PC-3 (cell line): ENCODE measurements at regions not wholly inside any gene's neighbourhood (a gene's known extent, or its start where the extent isn't known, plus 50 kb on each side); places are given as distances from the start of the nearest gene placed in this dataset.

Experiments
- ATAC-seq: fragments of 200-7000 bp; cut with Tn5 transposase; 2 replicates; pipeline ENCODE4 v1.9.1; 2020; ENCODE audit warnings: mild to moderate bottlenecking, moderate library complexity
- BruUV-seq: library from RNA; stranded (reverse); fragments of 400-500 nt; replicated peaks from 2 replicates; lab custom pipeline; 2021; lab: Mats Ljungman, UMichigan
- CTCF ChIA-PET: fragments of 300-600 bp; sonication (Branson Sonifier 250); formaldehyde crosslinking; loops from one replicate; lab custom pipeline; 2022; ENCODE audit warnings: antibody characterized with exemption; lab: Charles Lee
- POLR2A ChIA-PET: fragments of 300-600 bp; sonication (Branson Sonifier 250); formaldehyde crosslinking; loops from one replicate; lab custom pipeline; 2022; ENCODE audit warnings: antibody characterized with exemption; ENCODE audit not compliant: unreplicated experiment; lab: Charles Lee
- DNase-seq: peaks from one replicate; pipeline ENCODE4 v3.0.0-alpha.2; 2015
- H2AFZ ChIP-seq: fragments of 300-600 bp; sonication (generic); 2 replicates; pipeline ENCODE4 v1.6.0; 2016; ENCODE audit warnings: antibody characterized with exemption, low read length
- H3F3A ChIP-seq: fragments of 300-600 bp; sonication (generic); one replicate; pipeline ENCODE4 v1.6.0; 2017; ENCODE audit warnings: antibody characterized with exemption, low read length, control low read depth, mild to moderate bottlenecking; ENCODE audit not compliant: unreplicated experiment
- H3K27ac ChIP-seq: fragments of 300-600 bp; sonication (generic); 2 replicates; pipeline ENCODE4 v1.5.1; 2016; ENCODE audit warnings: mild to moderate bottlenecking, low read length
- H3K27me3 ChIP-seq: fragments of 300-600 bp; sonication (generic); 2 replicates; pipeline ENCODE4 v1.6.1; 2016; ENCODE audit warnings: low read length, mixed read lengths
- H3K36me3 ChIP-seq: fragments of 300-600 bp; sonication (generic); 2 replicates; pipeline ENCODE4 v1.6.1; 2016; ENCODE audit warnings: low read depth, mixed run types, low read length, mixed read lengths
- H3K4me1 ChIP-seq: fragments of 300-600 bp; sonication (generic); 2 replicates; pipeline ENCODE4 v1.5.1; 2016; ENCODE audit warnings: low read length; ENCODE audit not compliant: insufficient read depth
- H3K4me2 ChIP-seq: fragments of 300-600 bp; sonication (generic); 2 replicates; pipeline ENCODE4 v1.6.0; 2016; ENCODE audit warnings: low read length
- H3K4me3 ChIP-seq: fragments of 300-600 bp; sonication (generic); 2 replicates; pipeline ENCODE4 v1.5.1; 2016; ENCODE audit warnings: mild to moderate bottlenecking, low read length, mixed read lengths
- H3K79me2 ChIP-seq: fragments of 300-600 bp; sonication (generic); 2 replicates; pipeline ENCODE4 v1.6.1; 2017; ENCODE audit warnings: low read length, mixed read lengths
- H3K9ac ChIP-seq: fragments of 300-600 bp; sonication (generic); 2 replicates; pipeline ENCODE4 v1.6.0; 2016; ENCODE audit warnings: mild to moderate bottlenecking, low read length
- H3K9me2 ChIP-seq: fragments of 300-600 bp; sonication (generic); replicated peaks from 2 replicates; pipeline ENCODE4 v1.6.1; 2016; ENCODE audit warnings: mixed run types, low read length, mixed read lengths
- H3K9me3 ChIP-seq: fragments of 300-600 bp; sonication (generic); 2 replicates; pipeline ENCODE4 v1.6.1; 2016; ENCODE audit warnings: low read length, mixed read lengths
- H4K20me1 ChIP-seq: fragments of 300-600 bp; sonication (generic); 2 replicates; pipeline ENCODE4 v1.6.1; 2016; ENCODE audit warnings: low read length, mixed read lengths
- CTCF ChIP-seq: fragments of 300-600 bp; sonication (generic); conservative IDR thresholded peaks from 2 replicates; pipeline ENCODE4 v1.5.1; 2017; ENCODE audit warnings: antibody characterized with exemption, low read depth, mild to moderate bottlenecking, low read length
- EZH2 ChIP-seq: fragments of 300-600 bp; sonication (generic); IDR thresholded peaks from one replicate; pipeline ENCODE4 v1.6.1; 2017; ENCODE audit warnings: antibody characterized with exemption, mild to moderate bottlenecking, low read length; ENCODE audit not compliant: unreplicated experiment
- EZH2phosphoT487 ChIP-seq: fragments of 300-600 bp; sonication (generic); IDR thresholded peaks from 2 replicates; pipeline ENCODE4 v1.6.1; 2018; ENCODE audit warnings: mild to moderate bottlenecking, antibody characterized with exemption, low read length, borderline replicate concordance
- intact Hi-C: fragments of 100-400 bp; cut with micrococcal nuclease; formaldehyde crosslinking; loops from 2 replicates; pipeline ENCODE4 v1.9.0; 2023

DNA sequence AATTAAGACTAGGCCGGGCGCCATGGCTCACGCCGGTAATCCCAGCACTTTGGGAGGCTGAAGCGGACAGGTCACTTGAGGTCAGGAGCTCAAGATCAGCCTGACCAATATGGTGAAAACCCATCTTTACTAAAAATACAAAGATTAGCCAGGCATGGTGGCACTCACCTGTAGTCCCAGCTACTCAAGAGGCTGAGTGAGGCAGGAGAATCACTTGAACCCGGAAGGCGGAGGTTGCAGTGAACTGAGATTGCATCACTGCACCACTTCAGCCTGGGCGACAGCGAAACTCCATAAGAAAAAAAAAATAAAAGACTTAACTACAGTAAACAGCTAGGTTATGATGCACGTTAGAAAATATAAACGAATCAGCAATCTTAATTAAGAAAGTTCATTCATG is 216.0 kb upstream of the TEX13C start:
- CTCF ChIA-PET: no interaction called here

GRCh38 chrX:125108921-125109320 is 210.8 kb upstream of the TEX13C start:
- Histone ChIP-seq H3K9ac (no peak overlapping the region), H3K27ac (no peak overlapping the region), H4K20me1 (no peaks in the 10 kb centered on the region), H3K79me2 (no peaks in the 10 kb centered on the region), H3K4me1 (no peaks in the 10 kb centered on the region), H3K9me3 (no peaks in the 10 kb centered on the region), H3K9me2 (no peaks in the 10 kb centered on the region), H2AFZ (no peak overlapping the region), H3K36me3 (no peaks in the 10 kb centered on the region), H3F3A (no peaks in the 10 kb centered on the region), H3K4me3 (no peak overlapping the region), H3K27me3 (no peaks in the 10 kb centered on the region), H3K4me2 (no peak overlapping the region)
- no peak for ATAC-seq
- ChIA-PET CTCF (no interaction called here), POLR2A (no interaction called here)
- no peak for DNase-seq
- intact Hi-C loops: no loop called here
- TF ChIP-seq EZH2phosphoT487: no peak
- TF ChIP-seq CTCF: no peak
- TF ChIP-seq EZH2: no peak
- no TSS peak for BruUV-seq

More for the DNA sequence above, 216.0 kb upstream of the TEX13C start:
- Histone ChIP-seq H3K79me2 (no peaks in the 10 kb centered on the region), H3K36me3 (no peaks in the 10 kb centered on the region), H3K9ac (no peak overlapping the region), H3K27me3 (no peaks in the 10 kb centered on the region), H3F3A (no peaks in the 10 kb centered on the region), H3K9me3 (no peaks in the 10 kb centered on the region), H2AFZ (no peak overlapping the region), H4K20me1 (no peaks in the 10 kb centered on the region), H3K9me2 (no peaks in the 10 kb centered on the region), H3K4me3 (no peak overlapping the region), H3K4me2 (no peak overlapping the region), H3K27ac (no peak overlapping the region), H3K4me1 (no peaks in the 10 kb centered on the region)
- intact Hi-C loops: no loop called here
- no peak for TF ChIP-seq EZH2phosphoT487
- TF ChIP-seq EZH2: no peak
- no peak for TF ChIP-seq CTCF
- DNase-seq (no peak), ATAC-seq (no peak)
- POLR2A ChIA-PET: no interaction called here
- no TSS peak for BruUV-seq

- DNase-seq (peak; percentile 50), ATAC-seq (peak; percentile 80)
- H3K27me3 ChIP-seq: no peaks in the 10 kb centered on the region
- ChIA-PET CTCF (interaction anchor here (0.6 to 0.8 kb wide), 3 partner anchors 19 to 836 kb away, joined by 3 to 4 read pairs (median 4); no protein-coding TSS in a partner anchor), POLR2A (no interaction called here)
- H3K79me2 ChIP-seq: no peaks in the 10 kb centered on the region
- H3K9ac ChIP-seq: no peak overlapping the region
- H2AFZ ChIP-seq: no peak overlapping the region
- no peaks in the 10 kb centered on the region for H3K4me1 ChIP-seq
- no peak overlapping the region for H3K27ac ChIP-seq
- no TSS peak for BruUV-seq
- intact Hi-C loops: loop anchor here (1.0 to 5.0 kb wide), 4 partner anchors 725 to 1169 kb away; partner anchors contain the start of gene STAG2
- H3K9me3 ChIP-seq: no peaks in the 10 kb centered on the region
- no peak overlapping the region for H3K4me2 ChIP-seq
- no peaks in the 10 kb centered on the region for H3K36me3 ChIP-seq
- H4K20me1 ChIP-seq: no peaks in the 10 kb centered on the region
- no peaks in the 10 kb centered on the region for H3K9me2 ChIP-seq
- no peak for TF ChIP-seq EZH2
- peak; percentile 55 for TF ChIP-seq CTCF
- TF ChIP-seq EZH2phosphoT487: no peak
- H3K4me3 ChIP-seq: no peak overlapping the region
- no peaks in the 10 kb centered on the region for H3F3A ChIP-seq
These were observed 188.5 kb upstream of the TEX13C start for GRCh38 chrX:125131164-125131563.
